ENCODE measurements at regions not wholly inside any gene's neighbourhood (a gene's known extent, or its start where the extent isn't known, plus 50 kb on each side); places are given as distances from the start of the nearest gene placed in this dataset.

DNA sequence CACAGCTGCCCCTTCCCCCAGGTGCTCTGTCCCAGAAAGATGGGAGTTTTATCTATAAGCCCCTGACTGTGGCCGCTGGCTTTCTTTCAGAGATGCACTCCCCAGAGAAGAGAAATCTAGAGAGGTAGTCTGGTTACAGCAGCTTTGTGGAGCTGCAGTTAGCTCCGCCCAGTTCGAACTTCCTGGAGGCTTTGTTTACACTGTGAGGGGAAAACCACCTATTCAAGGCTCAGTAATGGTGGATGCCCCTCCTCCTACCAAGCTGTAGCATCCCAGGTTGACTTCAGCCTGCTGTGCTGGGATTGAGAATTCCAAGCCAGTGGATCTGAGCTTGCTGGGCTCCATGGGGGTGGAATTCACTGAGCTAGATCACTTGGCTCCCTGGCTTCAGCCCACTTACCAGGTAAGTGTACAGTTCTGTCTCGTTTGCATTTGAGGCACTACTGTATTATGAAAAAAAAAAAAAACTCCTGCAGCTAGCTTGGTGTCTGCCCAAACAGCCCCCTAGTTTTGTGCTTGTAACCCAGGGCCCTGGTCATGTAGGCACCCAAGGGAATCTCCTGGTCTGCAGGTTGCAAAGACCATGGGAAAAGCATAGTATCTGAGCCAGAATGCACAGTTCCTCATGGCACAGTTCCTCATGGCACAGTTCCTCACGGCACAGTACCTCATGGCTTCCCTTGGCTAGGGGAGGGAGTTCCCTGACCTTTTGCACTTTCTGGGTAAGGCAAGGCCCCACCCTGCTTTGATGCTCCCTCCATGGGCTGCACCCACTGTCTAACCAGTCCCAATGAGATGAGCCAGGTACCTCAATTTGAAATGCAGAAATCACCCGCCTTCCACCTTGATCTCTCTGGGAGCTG is 275.0 kb downstream of the CENPW start:
- H3K79me2 ChIP-seq (ENCODE audit: control insufficient read depth, low read length): no peaks in the 10 kb centered on the region
- no peak overlapping the region for H3K27ac ChIP-seq (ENCODE audit: low read depth, low read length)
- no peaks in the 10 kb centered on the region for H3F3A ChIP-seq (ENCODE audit: control insufficient read depth, insufficient read depth)
- H4K20me1 ChIP-seq (ENCODE audit: control insufficient read depth, insufficient read depth, low read depth, low read length): no peaks in the 10 kb centered on the region
- no peaks in the 10 kb centered on the region for H3K4me1 ChIP-seq (ENCODE audit: control insufficient read depth, low read length)
- H3K9me3 ChIP-seq (ENCODE audit: control insufficient read depth, insufficient read depth, low read length): no peaks in the 10 kb centered on the region
- H3K4me2 ChIP-seq (ENCODE audit: low read length): no peak overlapping the region
- TF ChIP-seq, protein P1, sequence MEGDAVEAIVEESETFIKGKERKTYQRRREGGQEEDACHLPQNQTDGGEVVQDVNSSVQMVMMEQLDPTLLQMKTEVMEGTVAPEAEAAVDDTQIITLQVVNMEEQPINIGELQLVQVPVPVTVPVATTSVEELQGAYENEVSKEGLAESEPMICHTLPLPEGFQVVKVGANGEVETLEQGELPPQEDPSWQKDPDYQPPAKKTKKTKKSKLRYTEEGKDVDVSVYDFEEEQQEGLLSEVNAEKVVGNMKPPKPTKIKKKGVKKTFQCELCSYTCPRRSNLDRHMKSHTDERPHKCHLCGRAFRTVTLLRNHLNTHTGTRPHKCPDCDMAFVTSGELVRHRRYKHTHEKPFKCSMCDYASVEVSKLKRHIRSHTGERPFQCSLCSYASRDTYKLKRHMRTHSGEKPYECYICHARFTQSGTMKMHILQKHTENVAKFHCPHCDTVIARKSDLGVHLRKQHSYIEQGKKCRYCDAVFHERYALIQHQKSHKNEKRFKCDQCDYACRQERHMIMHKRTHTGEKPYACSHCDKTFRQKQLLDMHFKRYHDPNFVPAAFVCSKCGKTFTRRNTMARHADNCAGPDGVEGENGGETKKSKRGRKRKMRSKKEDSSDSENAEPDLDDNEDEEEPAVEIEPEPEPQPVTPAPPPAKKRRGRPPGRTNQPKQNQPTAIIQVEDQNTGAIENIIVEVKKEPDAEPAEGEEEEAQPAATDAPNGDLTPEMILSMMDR (IDR thresholded peaks at IDR 0.05; ENCODE audit: low read depth, low read length, poor library complexity, severe bottlenecking): no peak
- no peak for TF ChIP-seq EZH2phosphoT487 (IDR thresholded peaks at IDR 0.05; ENCODE audit: borderline replicate concordance, low read length)
- H3K4me3 ChIP-seq (ENCODE audit: low read length): no peak overlapping the region
- no peaks in the 10 kb centered on the region for H3K36me3 ChIP-seq (ENCODE audit: control insufficient read depth, low read length)
- no peaks in the 10 kb centered on the region for H3K9me2 ChIP-seq (replicated peaks; ENCODE audit: control insufficient read depth, low read length)
- no peaks in the 10 kb centered on the region for H3K27me3 ChIP-seq (ENCODE audit: control insufficient read depth, low read length)

DNA sequence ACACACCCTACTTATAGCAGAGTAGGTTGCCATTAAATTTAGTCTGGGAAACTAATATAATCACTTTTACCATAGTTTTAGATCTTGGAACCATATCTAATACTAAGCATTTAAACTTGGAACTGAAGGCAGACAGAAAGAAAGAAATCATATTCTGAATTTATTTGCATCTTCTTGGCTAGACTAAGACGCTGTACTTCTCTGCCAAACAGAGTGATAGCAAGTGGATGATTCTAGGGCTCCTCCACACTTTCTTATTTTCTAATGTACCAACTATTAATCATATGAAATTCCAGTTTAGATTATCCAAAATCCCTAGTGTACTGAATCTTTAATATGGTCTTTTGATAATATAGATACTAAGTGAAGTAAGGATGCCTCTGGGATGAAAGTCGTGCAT is 277.0 kb downstream of the CENPW start:
- Histone ChIP-seq H3K4me3 (ENCODE audit: low read length) (no peak overlapping the region), H3K27me3 (ENCODE audit: control insufficient read depth, low read length) (no peaks in the 10 kb centered on the region), H3K36me3 (ENCODE audit: control insufficient read depth, low read length) (no peaks in the 10 kb centered on the region), H3K9me2 (replicated peaks; ENCODE audit: control insufficient read depth, low read length) (no peaks in the 10 kb centered on the region), H3K4me2 (ENCODE audit: low read length) (no peak overlapping the region), H3K9me3 (ENCODE audit: control insufficient read depth, insufficient read depth, low read length) (no peaks in the 10 kb centered on the region), H3K4me1 (ENCODE audit: control insufficient read depth, low read length) (no peaks in the 10 kb centered on the region), H3K79me2 (ENCODE audit: control insufficient read depth, low read length) (no peaks in the 10 kb centered on the region), H4K20me1 (ENCODE audit: control insufficient read depth, insufficient read depth, low read depth, low read length) (no peaks in the 10 kb centered on the region), H3K27ac (ENCODE audit: low read depth, low read length) (no peak overlapping the region), H3F3A (ENCODE audit: control insufficient read depth, insufficient read depth) (no peaks in the 10 kb centered on the region)
- TF ChIP-seq EZH2phosphoT487 (IDR thresholded peaks at IDR 0.05; ENCODE audit: borderline replicate concordance, low read length): no peak
- TF ChIP-seq, protein P1 (IDR thresholded peaks at IDR 0.05; ENCODE audit: low read depth, low read length, poor library complexity, severe bottlenecking): no peak

DNA sequence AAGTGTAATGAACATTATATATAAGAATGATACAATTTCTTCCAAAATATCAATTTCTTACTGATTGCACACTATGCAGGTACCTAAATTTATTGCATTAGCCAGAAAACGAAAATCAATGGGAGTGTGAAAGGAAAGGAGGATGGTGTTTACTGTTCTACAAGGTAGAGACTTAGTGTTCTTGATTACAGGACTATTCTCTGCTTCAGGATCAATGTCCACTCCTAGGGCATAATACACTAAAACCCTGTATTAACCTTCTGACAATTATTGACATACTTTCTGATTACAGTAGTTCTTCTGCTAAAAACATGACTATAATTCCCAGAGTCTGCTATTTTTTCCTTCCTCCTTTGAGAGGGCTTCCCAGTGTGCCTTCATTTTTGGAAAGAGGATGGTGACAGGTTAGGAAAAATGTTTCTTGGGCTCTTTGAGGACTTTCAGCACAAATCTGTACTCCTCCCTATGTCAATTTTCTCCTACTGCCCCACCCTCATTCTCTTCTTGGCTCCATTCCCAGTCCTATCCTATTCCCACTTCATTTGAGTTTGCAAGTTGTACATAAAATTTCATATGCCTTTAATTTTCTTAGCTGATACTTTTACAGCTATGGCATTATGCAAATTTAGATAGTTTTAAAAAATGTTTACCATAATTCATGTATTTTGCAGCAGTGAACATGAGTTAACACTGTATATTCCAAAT is 278.9 kb downstream of the CENPW start:
- Histone ChIP-seq H4K20me1 (ENCODE audit: control insufficient read depth, insufficient read depth, low read depth, low read length) (no peaks in the 10 kb centered on the region), H3K4me2 (ENCODE audit: low read length) (no peak overlapping the region), H3F3A (ENCODE audit: control insufficient read depth, insufficient read depth) (no peaks in the 10 kb centered on the region), H3K9me2 (replicated peaks; ENCODE audit: control insufficient read depth, low read length) (no peaks in the 10 kb centered on the region), H3K4me1 (ENCODE audit: control insufficient read depth, low read length) (no peaks in the 10 kb centered on the region), H3K27ac (ENCODE audit: low read depth, low read length) (no peak overlapping the region), H3K36me3 (ENCODE audit: control insufficient read depth, low read length) (no peaks in the 10 kb centered on the region), H3K4me3 (ENCODE audit: low read length) (no peak overlapping the region), H3K27me3 (ENCODE audit: control insufficient read depth, low read length) (no peaks in the 10 kb centered on the region), H3K9me3 (ENCODE audit: control insufficient read depth, insufficient read depth, low read length) (no peaks in the 10 kb centered on the region), H3K79me2 (ENCODE audit: control insufficient read depth, low read length) (no peaks in the 10 kb centered on the region)
- no peak for TF ChIP-seq EZH2phosphoT487 (IDR thresholded peaks at IDR 0.05; ENCODE audit: borderline replicate concordance, low read length)
- TF ChIP-seq, protein P1 (IDR thresholded peaks at IDR 0.05; ENCODE audit: low read depth, low read length, poor library complexity, severe bottlenecking): no peak
